ENCODE measurements at regions not wholly inside any gene's neighbourhood (a gene's known extent, or its start where the extent isn't known, plus 50 kb on each side); places are given as distances from the start of the nearest gene placed in this dataset.

DNA sequence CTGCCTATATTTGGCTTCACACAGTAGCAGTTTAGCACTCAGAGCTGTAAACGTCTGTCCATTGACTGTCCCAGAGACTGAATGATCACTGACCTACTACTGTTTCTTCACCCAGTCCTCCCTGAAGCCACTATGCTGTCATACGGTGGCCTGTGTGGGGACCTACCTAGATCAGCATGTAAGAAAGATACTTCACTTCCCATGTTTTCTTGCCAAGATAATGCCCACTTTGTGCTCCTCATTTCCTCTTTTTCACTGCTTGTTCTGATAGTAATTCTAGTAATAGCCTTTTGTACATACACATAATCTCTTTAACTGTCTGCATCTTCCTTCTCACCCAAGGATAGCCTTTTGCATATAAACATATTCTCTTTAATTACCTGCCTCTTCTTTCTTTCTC lies 109.9 kb upstream of the TIAM2 start:
- ATAC-seq, result no peak
- no peak overlapping the region for H3K27ac ChIP-seq
- DNase-seq, result no peak
- TF ChIP-seq CTCF (IDR thresholded peaks at IDR 0.05), result no peak
- no peaks in the 10 kb centered on the region for H3K36me3 ChIP-seq
- peaks cover 0 to 2% of the 10 kb centered on the region in 2 donors for H3K4me1 ChIP-seq
- H3K9me3 ChIP-seq, result no peaks in the 10 kb centered on the region
- intact Hi-C loops (cut with DNase I), result no loop called here
- H3K27me3 ChIP-seq, result no peaks in the 10 kb centered on the region
- H3K4me3 ChIP-seq, result no peak overlapping the region

GRCh38 chr6:154886016-154886415 lies 109.1 kb upstream of the TIAM2 start:
- Histone ChIP-seq H3K4me1 (peaks cover 0 to 2% of the 10 kb centered on the region in 2 donors), H3K9me3 (no peaks in the 10 kb centered on the region), H3K27me3 (no peaks in the 10 kb centered on the region), H3K4me3 (no peak overlapping the region), H3K27ac (no peak overlapping the region), H3K36me3 (no peaks in the 10 kb centered on the region)
- no peak for DNase-seq
- intact Hi-C loops (cut with DNase I), result no loop called here
- no peak for TF ChIP-seq CTCF (IDR thresholded peaks at IDR 0.05)
- no peak for ATAC-seq

GRCh38 chr6:154886471-154886870 lies 108.6 kb upstream of the TIAM2 start:
- no peak overlapping the region for H3K27ac ChIP-seq
- H3K4me3 ChIP-seq, result no peak overlapping the region
- H3K36me3 ChIP-seq, result no peaks in the 10 kb centered on the region
- ATAC-seq (no peak), DNase-seq (no peak)
- intact Hi-C loops (cut with DNase I), result no loop called here
- TF ChIP-seq CTCF (IDR thresholded peaks at IDR 0.05), result no peak
- peaks cover 0 to 2% of the 10 kb centered on the region in 2 donors for H3K4me1 ChIP-seq
- no peaks in the 10 kb centered on the region for H3K27me3 ChIP-seq
- no peaks in the 10 kb centered on the region for H3K9me3 ChIP-seq

- intact Hi-C loops (cut with DNase I), result no loop called here
- no peak for TF ChIP-seq CTCF (IDR thresholded peaks at IDR 0.05)
- no peak for ATAC-seq
These were observed 108.1 kb upstream of the TIAM2 start for GRCh38 chr6:154887051-154887450.

DNA sequence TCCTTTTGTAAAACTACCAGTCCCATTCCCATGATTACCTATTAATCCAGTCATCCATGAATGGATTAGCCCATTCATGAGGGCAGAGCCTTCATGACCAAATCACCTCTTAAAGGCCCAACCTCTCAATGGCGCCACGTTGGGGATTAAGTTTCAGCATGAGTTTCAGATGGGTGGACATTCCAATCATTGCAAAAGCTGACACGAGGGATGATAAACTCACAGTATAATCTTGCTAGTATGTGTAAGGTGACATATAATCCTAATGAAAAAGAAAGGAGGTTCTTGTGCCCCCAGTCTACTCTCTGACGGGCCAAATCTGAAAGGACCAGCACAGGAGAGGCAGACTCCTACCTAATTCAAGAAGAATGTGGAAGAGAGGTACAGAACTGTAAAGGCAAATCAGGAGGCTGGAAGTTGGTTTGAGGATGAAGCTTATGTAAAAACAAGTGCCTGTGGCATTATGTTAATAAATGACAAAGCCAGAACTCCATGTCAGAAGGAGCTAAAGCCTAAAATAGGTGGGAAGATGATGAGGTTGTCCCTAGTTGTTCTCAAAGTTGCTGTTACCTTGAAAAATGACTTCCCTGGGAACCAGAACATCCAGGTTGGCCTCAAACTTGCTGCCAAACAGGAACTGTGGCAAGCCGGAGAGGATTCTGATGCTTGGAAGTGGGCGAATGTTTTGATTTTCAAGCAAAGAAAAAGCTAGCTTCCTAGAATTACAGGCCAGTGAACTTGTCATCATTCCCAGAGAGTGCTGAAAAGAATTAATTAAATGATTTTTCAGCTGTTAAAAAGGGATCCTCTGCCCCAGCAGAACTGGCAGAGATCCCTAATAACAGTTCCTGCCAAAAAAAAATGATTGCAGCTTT lies 106.5 kb upstream of the TIAM2 start:
- no peak overlapping the region for H3K27ac ChIP-seq
- H3K4me3 ChIP-seq, result no peak overlapping the region
- intact Hi-C loops (cut with DNase I), result no loop called here
- peaks cover 0 to 2% of the 10 kb centered on the region in 2 donors for H3K4me1 ChIP-seq
- no peak for TF ChIP-seq CTCF (IDR thresholded peaks at IDR 0.05)
- DNase-seq (no peak), ATAC-seq (no peak)
- H3K36me3 ChIP-seq, result no peaks in the 10 kb centered on the region
- H3K9me3 ChIP-seq, result no peaks in the 10 kb centered on the region
- H3K27me3 ChIP-seq, result no peaks in the 10 kb centered on the region

More at GRCh38 chr6:154887051-154887450, 108.1 kb upstream of the TIAM2 start:
- peaks cover 0 to 2% of the 10 kb centered on the region in 2 donors for H3K4me1 ChIP-seq
- H3K36me3 ChIP-seq, result no peaks in the 10 kb centered on the region
- no peaks in the 10 kb centered on the region for H3K27me3 ChIP-seq
- H3K9me3 ChIP-seq, result no peaks in the 10 kb centered on the region
- no peak overlapping the region for H3K27ac ChIP-seq
- no peak overlapping the region for H3K4me3 ChIP-seq
- no peak for DNase-seq

Measured in left lung (tissue), 4 donors.